ENCODE measurements at regions not wholly inside any gene's neighbourhood (a gene's known extent, or its start where the extent isn't known, plus 50 kb on each side); places are given as distances from the start of the nearest gene placed in this dataset.

DNA sequence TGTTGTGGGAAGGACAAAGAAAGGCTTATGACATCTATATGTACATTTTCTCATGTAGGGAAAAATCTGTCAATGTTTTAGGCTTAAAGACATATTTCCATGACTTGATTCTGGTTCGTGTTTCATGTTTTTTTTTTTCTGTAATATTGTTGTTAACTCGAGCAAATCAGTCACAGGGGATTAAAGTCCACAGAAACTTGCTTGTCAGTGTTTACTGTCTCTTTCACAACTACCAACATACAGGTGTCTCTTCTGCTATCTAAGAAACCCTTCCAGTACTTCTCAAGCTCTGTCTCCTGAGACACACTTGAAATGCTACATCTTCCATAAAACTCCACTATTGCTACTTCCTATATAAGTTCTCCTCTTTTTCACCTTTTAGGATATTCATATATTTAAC is 130.9 kb upstream of the SLITRK6 start:
- TF ChIP-seq, protein P1, sequence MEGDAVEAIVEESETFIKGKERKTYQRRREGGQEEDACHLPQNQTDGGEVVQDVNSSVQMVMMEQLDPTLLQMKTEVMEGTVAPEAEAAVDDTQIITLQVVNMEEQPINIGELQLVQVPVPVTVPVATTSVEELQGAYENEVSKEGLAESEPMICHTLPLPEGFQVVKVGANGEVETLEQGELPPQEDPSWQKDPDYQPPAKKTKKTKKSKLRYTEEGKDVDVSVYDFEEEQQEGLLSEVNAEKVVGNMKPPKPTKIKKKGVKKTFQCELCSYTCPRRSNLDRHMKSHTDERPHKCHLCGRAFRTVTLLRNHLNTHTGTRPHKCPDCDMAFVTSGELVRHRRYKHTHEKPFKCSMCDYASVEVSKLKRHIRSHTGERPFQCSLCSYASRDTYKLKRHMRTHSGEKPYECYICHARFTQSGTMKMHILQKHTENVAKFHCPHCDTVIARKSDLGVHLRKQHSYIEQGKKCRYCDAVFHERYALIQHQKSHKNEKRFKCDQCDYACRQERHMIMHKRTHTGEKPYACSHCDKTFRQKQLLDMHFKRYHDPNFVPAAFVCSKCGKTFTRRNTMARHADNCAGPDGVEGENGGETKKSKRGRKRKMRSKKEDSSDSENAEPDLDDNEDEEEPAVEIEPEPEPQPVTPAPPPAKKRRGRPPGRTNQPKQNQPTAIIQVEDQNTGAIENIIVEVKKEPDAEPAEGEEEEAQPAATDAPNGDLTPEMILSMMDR (IDR thresholded peaks at IDR 0.05) = no peak
- TF ChIP-seq TCF7L2 (IDR thresholded peaks at IDR 0.05; ENCODE audit: low read depth, low read length) = no peak
- TF ChIP-seq POLR2AphosphoS5 (IDR thresholded peaks at IDR 0.05; ENCODE audit: low read depth, low read length) = no peak
- TF ChIP-seq SIN3A (IDR thresholded peaks at IDR 0.05; ENCODE audit: borderline replicate concordance, insufficient read depth, low read depth, low read length) = no peak
